GM23338 (cell line): ENCODE measurements at regions not wholly inside any gene's neighbourhood (a gene's known extent, or its start where the extent isn't known, plus 50 kb on each side); places are given as distances from the start of the nearest gene placed in this dataset.

ENCODE experiments used
- ATAC-seq: fragments of 200-7000 bp; cut with Tn5 transposase; 3 replicates; pipeline ENCODE4 v1.9.1; 2020
- DNase-seq: peaks from one replicate; pipeline ENCODE4 v3.0.0-alpha.2; 2015; ENCODE audit warnings: low spot score
- H2AFZ ChIP-seq: fragments of 200-600 bp; sonication (generic); 2 replicates; pipeline ENCODE4 v1.8.0; 2016; ENCODE audit warnings: antibody characterized with exemption, mild to moderate bottlenecking, moderate library complexity
- H3F3A ChIP-seq: fragments of 200-600 bp; sonication (generic); replicated peaks from 2 replicates; pipeline ENCODE4 v1.8.0; 2017; ENCODE audit warnings: antibody characterized with exemption, mixed run types, low read depth
- H3K27ac ChIP-seq: fragments of 200-600 bp; sonication (generic); 2 replicates; pipeline ENCODE4 v1.6.1; 2016; ENCODE audit warnings: low read depth
- H3K27me3 ChIP-seq: fragments of 200-600 bp; sonication (generic); 2 replicates; pipeline ENCODE4 v1.8.0; 2016; ENCODE audit warnings: mild to moderate bottlenecking, mixed run types, moderate library complexity; ENCODE audit not compliant: insufficient read depth
- H3K36me3 ChIP-seq: fragments of 200-600 bp; sonication (generic); 2 replicates; pipeline ENCODE4 v1.8.0; 2016; ENCODE audit warnings: mild to moderate bottlenecking; ENCODE audit not compliant: insufficient read depth
- H3K4me1 ChIP-seq: fragments of 200-600 bp; sonication (generic); 2 replicates; pipeline ENCODE4 v1.8.0; 2016; ENCODE audit warnings: mild to moderate bottlenecking, moderate library complexity; ENCODE audit not compliant: insufficient read depth
- H3K4me2 ChIP-seq: fragments of 200-600 bp; sonication (generic); 2 replicates; pipeline ENCODE4 v1.7.1; 2017; ENCODE audit warnings: mixed run types
- H3K4me3 ChIP-seq: fragments of 200-600 bp; sonication (generic); 2 replicates; pipeline ENCODE4 v1.6.1; 2016; ENCODE audit warnings: mixed run types
- H3K79me2 ChIP-seq: fragments of 200-600 bp; sonication (generic); replicated peaks from 2 replicates; pipeline ENCODE4 v1.8.0; 2017; ENCODE audit warnings: mild to moderate bottlenecking; ENCODE audit not compliant: insufficient read depth
- H3K9me2 ChIP-seq: fragments of 200-600 bp; sonication (generic); 2 replicates; pipeline ENCODE4 v1.8.0; 2017; ENCODE audit not compliant: insufficient read depth
- H4K20me1 ChIP-seq: fragments of 200-600 bp; sonication (generic); replicated peaks from 2 replicates; pipeline ENCODE4 v1.8.0; 2017; ENCODE audit warnings: mild to moderate bottlenecking; ENCODE audit not compliant: insufficient read depth
- H3K27ac Mint-ChIP-seq: 2 replicates; pipeline ENCODE4 v1.8.0; 2020; ENCODE audit warnings: inconsistent platforms, mild to moderate bottlenecking, moderate library complexity, mixed read lengths
- H3K27me3 Mint-ChIP-seq: 3 replicates; pipeline ENCODE4 v1.8.0; 2022; ENCODE audit warnings: low read depth, mild to moderate bottlenecking, moderate library complexity, mixed read lengths, inconsistent platforms; ENCODE audit not compliant: insufficient read depth, poor library complexity
- H3K36me3 Mint-ChIP-seq: 3 replicates; pipeline ENCODE4 v1.8.0; 2021; ENCODE audit warnings: low read depth, mild to moderate bottlenecking, inconsistent platforms, moderate library complexity, mixed read lengths
- H3K4me1 Mint-ChIP-seq: 3 replicates; pipeline ENCODE4 v1.8.0; 2020; ENCODE audit warnings: mild to moderate bottlenecking, inconsistent platforms, mixed read lengths
- H3K4me3 Mint-ChIP-seq: 3 replicates; pipeline ENCODE4 v1.8.0; 2021; ENCODE audit warnings: moderate library complexity, mild to moderate bottlenecking, inconsistent platforms, mixed read lengths
- H3K9me3 Mint-ChIP-seq: 3 replicates; pipeline ENCODE4 v1.8.0; 2020; ENCODE audit warnings: moderate library complexity, mild to moderate bottlenecking, inconsistent platforms, mixed read lengths
- CREB1 ChIP-seq: fragments of 250-450 bp; sonication (Bioruptor Pico); IDR thresholded peaks from 2 replicates; pipeline ENCODE4 v1.5.0; 2020; ENCODE audit warnings: low read depth, mild to moderate bottlenecking, moderate library complexity
- CTCF ChIP-seq, 2 experiments: fragments of 200-600 bp in 1 of 2; sonication (generic) in 1 of 2; conservative IDR thresholded peaks; 2 replicates each; pipeline versions ENCODE4 v1.5.1 to v1.6.1; 2016 to 2017; ENCODE audit warnings: antibody characterized with exemption in 2 of 2, low read depth in 2 of 2, mild to moderate bottlenecking in 2 of 2, moderate library complexity in 1 of 2
- ETS1 ChIP-seq: IDR thresholded peaks from 2 replicates; pipeline ENCODE4 v1.6.1; 2016; ENCODE audit warnings: antibody characterized with exemption
- EZH2 ChIP-seq: fragments of 200-600 bp; sonication (generic); IDR thresholded peaks from one replicate; pipeline ENCODE4 v1.8.0; 2017; ENCODE audit warnings: antibody characterized with exemption, mild to moderate bottlenecking, low read depth; ENCODE audit not compliant: unreplicated experiment
- EZH2phosphoT487 ChIP-seq: fragments of 200-600 bp; sonication (generic); IDR thresholded peaks from one replicate; pipeline ENCODE4 v1.8.1; 2018; ENCODE audit warnings: antibody characterized with exemption; ENCODE audit not compliant: unreplicated experiment
- JUNB ChIP-seq: IDR thresholded peaks from one replicate; pipeline ENCODE4 v1.6.1; 2016; ENCODE audit warnings: antibody characterized with exemption; ENCODE audit not compliant: unreplicated experiment
- NANOG ChIP-seq: IDR thresholded peaks from 2 replicates; pipeline ENCODE4 v1.6.1; 2016; ENCODE audit warnings: antibody characterized with exemption, borderline replicate concordance
- POLR2AphosphoS5 ChIP-seq: IDR thresholded peaks from 2 replicates; pipeline ENCODE4 v1.6.1; 2016; ENCODE audit warnings: antibody characterized with exemption, low read depth
- REST ChIP-seq: IDR thresholded peaks from one replicate; pipeline ENCODE4 v1.6.1; 2018; ENCODE audit warnings: antibody characterized with exemption; ENCODE audit not compliant: unreplicated experiment
- STAT1 ChIP-seq: IDR thresholded peaks from one replicate; pipeline ENCODE4 v1.6.1; 2016; ENCODE audit warnings: antibody characterized with exemption; ENCODE audit not compliant: unreplicated experiment
- ZNF114 ChIP-seq: fragments of 250-450 bp; sonication (Bioruptor Pico); IDR thresholded peaks from 2 replicates; pipeline ENCODE4 v1.5.0; 2020; ENCODE audit warnings: mild to moderate bottlenecking, moderate library complexity
- ZNF331 ChIP-seq: fragments of 250-450 bp; sonication (Bioruptor Pico); IDR thresholded peaks from 2 replicates; pipeline ENCODE4 v1.5.0; 2020; ENCODE audit warnings: low read depth, mild to moderate bottlenecking, moderate library complexity
- ZNF462 ChIP-seq: fragments of 250-450 bp; sonication (Bioruptor Pico); IDR thresholded peaks from 2 replicates; pipeline ENCODE4 v1.5.0; 2020; ENCODE audit warnings: mild to moderate bottlenecking, moderate library complexity

GRCh38 chr6:168255283-168255881 is 64.2 kb downstream of the DACT2 start:
- Histone ChIP-seq H3K9me2 (0 out of 2 replicates have a peak, but pooled peaks cover 5% of the 10 kb centered on the region), H3F3A (no peaks in the 10 kb centered on the region), H3K79me2 (no peaks in the 10 kb centered on the region), H2AFZ (no peak overlapping the region), H3K27ac (no peak overlapping the region), H4K20me1 (no peaks in the 10 kb centered on the region), H3K4me3 (no peak overlapping the region), H3K36me3 (no peaks in the 10 kb centered on the region), H3K4me1 (no peaks in the 10 kb centered on the region), H3K27me3 (no peaks in the 10 kb centered on the region), H3K4me2 (no peak overlapping the region)
- Mint-ChIP-seq H3K27me3 (peaks cover 8% of the 10 kb centered on the region), H3K9me3 (peaks cover 19% of the 10 kb centered on the region), H3K36me3 (no peaks in the 10 kb centered on the region), H3K4me1 (no peaks in the 10 kb centered on the region; the same call in 1 of the 3 replicates), H3K4me3 (no peak overlapping the region), H3K27ac (no peak overlapping the region)
- TF ChIP-seq ZNF462 (CRISPR knock-in tag): no peak
- no peak for TF ChIP-seq CREB1 (CRISPR knock-in tag)
- no peak for TF ChIP-seq ZNF114 (CRISPR knock-in tag)
- no peak for TF ChIP-seq NANOG
- no peak for TF ChIP-seq EZH2phosphoT487
- no peak for TF ChIP-seq EZH2
- no peak for TF ChIP-seq STAT1
- TF ChIP-seq REST: no peak
- TF ChIP-seq CTCF (conservative IDR thresholded peaks at IDR 0.05; ENCODE audit: low read depth in 2 of 2): no peak
- no peak for TF ChIP-seq JUNB
- TF ChIP-seq ETS1: no peak
- no peak for TF ChIP-seq POLR2AphosphoS5
- no peak for TF ChIP-seq ZNF331 (CRISPR knock-in tag)
- ATAC-seq: no peak
- no peak for DNase-seq
